ENCODE measurements at regions not wholly inside any gene's neighbourhood (a gene's known extent, or its start where the extent isn't known, plus 50 kb on each side); places are given as distances from the start of the nearest gene placed in this dataset.

DNA sequence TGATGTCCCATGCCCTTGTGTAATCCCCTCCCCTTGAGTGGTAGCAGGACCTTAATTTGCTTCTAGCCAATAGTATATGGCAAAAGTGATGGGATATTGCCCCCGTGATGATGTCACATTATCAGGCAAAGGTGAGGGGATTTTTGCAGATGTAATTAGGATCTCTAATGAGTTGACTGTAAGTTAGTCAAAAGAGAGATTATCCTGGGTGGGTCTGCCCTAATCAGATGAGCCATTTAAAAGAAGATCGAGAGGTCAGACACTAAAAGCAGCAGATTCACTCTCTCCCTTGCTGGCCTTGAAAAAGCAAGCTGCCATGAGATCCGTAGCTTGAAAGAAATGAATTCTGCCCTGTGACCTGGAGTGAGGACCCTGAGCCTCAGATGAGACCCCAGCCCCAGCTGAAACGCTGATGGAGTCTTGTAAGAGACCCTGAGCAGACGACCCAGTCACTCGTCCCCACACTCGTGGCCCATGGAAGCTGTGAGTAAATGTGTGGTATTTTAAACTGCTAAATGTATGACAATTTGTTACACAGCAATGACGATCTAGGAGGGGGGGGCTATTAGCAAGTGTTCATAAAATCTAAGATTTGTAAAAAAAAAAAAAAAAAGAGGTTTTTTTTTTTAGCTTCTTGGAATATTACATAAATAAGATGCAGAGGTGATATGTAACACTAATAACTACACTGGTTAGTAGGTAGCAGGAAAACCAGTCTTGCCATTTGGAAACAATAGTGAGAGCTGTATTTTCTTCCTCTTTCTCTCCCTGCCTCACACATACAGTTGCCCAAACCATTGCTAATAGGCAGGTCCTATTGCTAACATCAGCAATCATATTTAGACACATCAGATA lies 50.3 kb upstream of the TARBP1 start:
- Histone ChIP-seq H3K9ac (ENCODE audit: low read length in 5 of 5) (no peak overlapping the region), H3K27ac (ENCODE audit: low read depth, low read length) (peak overlapping the region; percentile 100), H3K27me3 (ENCODE audit: control insufficient read depth in 5 of 5, insufficient read depth in 4 of 5, low read length in 5 of 5) (peaks cover 0 to 2% (median 0%) of the 10 kb centered on the region in 5 donors), H3K9me3 (ENCODE audit: control insufficient read depth in 5 of 5, low read length in 5 of 5) (no peaks in the 10 kb centered on the region), H3K36me3 (ENCODE audit: control insufficient read depth in 5 of 5, insufficient read depth in 5 of 5, low read length in 5 of 5) (no peaks in the 10 kb centered on the region), H3K4me1 (ENCODE audit: control insufficient read depth in 5 of 5, insufficient read depth in 5 of 5, low read length in 5 of 5) (peaks cover 28 to 76% (median 64%) of the 10 kb centered on the region in 5 donors), H3K4me3 (ENCODE audit: low read depth in 1 of 5, low read length in 5 of 5) (peak overlapping the region in 1 of 5 donors; percentile 2)

Measured in subcutaneous abdominal adipose tissue (tissue), 5 donors.